HL-60 (cell line): ENCODE measurements at regions not wholly inside any gene's neighbourhood (a gene's known extent, or its start where the extent isn't known, plus 50 kb on each side); places are given as distances from the start of the nearest gene placed in this dataset.

Experiments used
- DNase-seq, 2 experiments: peaks; one replicate each; pipeline ENCODE4 v3.0.0-alpha.2; 2010 to 2020; ENCODE audit warnings: low read depth in 1 of 2, low spot score in 1 of 2
- H3K27ac ChIP-seq: fragments of 250-450 bp; sonication (Bioruptor Pico); replicated peaks from 2 replicates; pipeline ENCODE4 v1.5.1; 2020; ENCODE audit warnings: mild to moderate bottlenecking, moderate library complexity
- H3K27me3 ChIP-seq: fragments of 250-450 bp; sonication (Bioruptor Pico); 2 replicates; pipeline ENCODE4 v1.5.1; 2021; ENCODE audit warnings: mild to moderate bottlenecking, moderate library complexity; ENCODE audit not compliant: insufficient read depth, poor library complexity, severe bottlenecking
- H3K4me3 ChIP-seq: replicated peaks from 2 replicates; pipeline ENCODE4 v1.5.1; 2011; ENCODE audit warnings: mild to moderate bottlenecking, control low read depth, low read length; ENCODE audit not compliant: insufficient read depth
- CTCF ChIP-seq: IDR thresholded peaks from one replicate; pipeline ENCODE4 v1.5.1; 2011; ENCODE audit warnings: low read length, control low read depth, inconsistent platforms; ENCODE audit not compliant: insufficient read depth
- GABPA ChIP-seq: IDR thresholded peaks from 2 replicates; pipeline ENCODE4 v1.6.1; 2012; ENCODE audit warnings: low read depth
- POLR2AphosphoS5 ChIP-seq: IDR thresholded peaks from 2 replicates; pipeline ENCODE4 v1.6.1; 2012; ENCODE audit warnings: low read depth
- REST ChIP-seq: IDR thresholded peaks from 2 replicates; pipeline ENCODE4 v1.6.1; 2012; ENCODE audit warnings: low read depth; ENCODE audit not compliant: insufficient replicate concordance
- SPI1 ChIP-seq: IDR thresholded peaks from 2 replicates; pipeline ENCODE4 v1.6.1; 2012; ENCODE audit warnings: low read depth, mild to moderate bottlenecking, borderline replicate concordance

- TF ChIP-seq REST: no peak
- no peak for TF ChIP-seq GABPA
- no peak for TF ChIP-seq CTCF
- TF ChIP-seq SPI1: no peak
- TF ChIP-seq POLR2AphosphoS5: no peak
- Histone ChIP-seq H3K27ac (no peak overlapping the region), H3K4me3 (no peak overlapping the region), H3K27me3 (no peaks in the 10 kb centered on the region)
- DNase-seq: no peak
Observed at GRCh38 chr1:217004776-217005436, 281.7 kb upstream of the ESRRG start.

- no peak for TF ChIP-seq REST
- no peak for TF ChIP-seq GABPA
- no peak for TF ChIP-seq SPI1
- TF ChIP-seq CTCF: no peak
- TF ChIP-seq POLR2AphosphoS5: no peak
- no peak overlapping the region for H3K4me3 ChIP-seq
- H3K27me3 ChIP-seq: no peaks in the 10 kb centered on the region
- no peak for DNase-seq
- no peak overlapping the region for H3K27ac ChIP-seq
Observed at GRCh38 chr1:217003355-217003754, 280.1 kb upstream of the ESRRG start.

GRCh38 chr1:216997831-216998230 lies 274.6 kb upstream of the ESRRG start:
- H3K27me3 ChIP-seq: no peaks in the 10 kb centered on the region

More at GRCh38 chr1:216997831-216998230, 274.6 kb upstream of the ESRRG start:
- H3K4me3 ChIP-seq: no peak overlapping the region
- TF ChIP-seq REST (no peak), GABPA (no peak), POLR2AphosphoS5 (no peak), SPI1 (no peak), CTCF (no peak)
- no peak overlapping the region for H3K27ac ChIP-seq
- DNase-seq: no peak
